22Rv1 (cell line): ENCODE measurements at regions not wholly inside any gene's neighbourhood (a gene's known extent, or its start where the extent isn't known, plus 50 kb on each side); places are given as distances from the start of the nearest gene placed in this dataset.
"Not testable (repeated sequence)": the region's sequence is repeated elsewhere in the genome, so short reads cannot be mapped to it uniquely, and the experiment has no call there.

Experiments
- H3K27ac ChIP-seq: fragments of 450-650 bp; 2 replicates; pipeline ENCODE4 v1.5.1; 2017
- ZFX ChIP-seq: fragments of 450-650 bp; IDR thresholded peaks from 2 replicates; pipeline ENCODE4 v1.6.1; 2017; ENCODE audit warnings: antibody characterized with exemption, borderline replicate concordance
- TF ChIP-seq, protein P1 (sequence below): fragments of 450-650 bp; IDR thresholded peaks from 2 replicates; pipeline ENCODE4 v1.5.1; 2017; ENCODE audit warnings: mild to moderate bottlenecking

DNA sequence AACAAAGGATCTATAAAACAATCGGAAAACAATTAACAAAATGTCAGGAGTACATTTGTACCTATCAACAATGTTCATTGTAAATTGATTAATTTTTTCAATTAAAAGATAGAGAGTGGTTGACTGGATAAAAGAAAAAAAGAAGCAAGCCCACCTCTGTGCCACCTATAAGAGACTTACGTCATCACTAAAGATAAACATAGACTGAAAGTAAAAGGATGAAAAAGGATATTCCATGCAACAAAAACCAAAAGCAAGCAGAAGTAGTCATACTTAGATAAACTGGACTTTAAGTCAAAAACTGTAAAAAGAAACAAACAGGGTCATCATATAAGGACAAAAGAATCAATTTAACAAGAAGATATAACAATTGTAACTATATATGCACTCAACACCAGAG is 197.4 kb downstream of the RASEF start:
- H3K27ac ChIP-seq, result no peak overlapping the region
- TF ChIP-seq ZFX, result no peak
- TF ChIP-seq, protein P1, sequence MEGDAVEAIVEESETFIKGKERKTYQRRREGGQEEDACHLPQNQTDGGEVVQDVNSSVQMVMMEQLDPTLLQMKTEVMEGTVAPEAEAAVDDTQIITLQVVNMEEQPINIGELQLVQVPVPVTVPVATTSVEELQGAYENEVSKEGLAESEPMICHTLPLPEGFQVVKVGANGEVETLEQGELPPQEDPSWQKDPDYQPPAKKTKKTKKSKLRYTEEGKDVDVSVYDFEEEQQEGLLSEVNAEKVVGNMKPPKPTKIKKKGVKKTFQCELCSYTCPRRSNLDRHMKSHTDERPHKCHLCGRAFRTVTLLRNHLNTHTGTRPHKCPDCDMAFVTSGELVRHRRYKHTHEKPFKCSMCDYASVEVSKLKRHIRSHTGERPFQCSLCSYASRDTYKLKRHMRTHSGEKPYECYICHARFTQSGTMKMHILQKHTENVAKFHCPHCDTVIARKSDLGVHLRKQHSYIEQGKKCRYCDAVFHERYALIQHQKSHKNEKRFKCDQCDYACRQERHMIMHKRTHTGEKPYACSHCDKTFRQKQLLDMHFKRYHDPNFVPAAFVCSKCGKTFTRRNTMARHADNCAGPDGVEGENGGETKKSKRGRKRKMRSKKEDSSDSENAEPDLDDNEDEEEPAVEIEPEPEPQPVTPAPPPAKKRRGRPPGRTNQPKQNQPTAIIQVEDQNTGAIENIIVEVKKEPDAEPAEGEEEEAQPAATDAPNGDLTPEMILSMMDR, result no peak

- TF ChIP-seq ZFX, result no peak
- TF ChIP-seq, protein P1, result no peak
Measured at GRCh38 chr9:82880336-82881050, 182.4 kb downstream of the RASEF start.

GRCh38 chr9:82882138-82882537 is 180.8 kb downstream of the RASEF start:
- TF ChIP-seq, protein P1, result no peak
- no peak for TF ChIP-seq ZFX
- H3K27ac ChIP-seq, result no peak overlapping the region

More at GRCh38 chr9:82880336-82881050, 182.4 kb downstream of the RASEF start:
- no peak overlapping the region for H3K27ac ChIP-seq

DNA sequence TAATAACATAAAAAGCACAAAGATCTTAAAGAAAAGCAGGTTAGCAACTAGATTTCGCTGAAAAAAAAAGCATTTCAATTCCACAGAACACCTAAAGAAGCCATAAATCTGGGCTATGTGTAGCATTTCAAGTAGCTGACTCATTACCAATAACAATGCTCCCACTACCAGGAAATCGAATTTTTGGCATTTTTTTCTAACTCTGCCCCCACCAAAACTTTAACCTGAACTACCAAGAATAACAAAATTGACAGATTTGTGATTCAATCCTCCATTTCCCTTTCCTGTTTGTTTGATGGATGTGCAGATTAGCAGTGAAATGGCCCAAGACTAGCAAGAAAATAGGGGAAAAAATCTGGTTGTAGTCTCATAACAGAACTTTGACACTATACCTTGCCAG is 180.2 kb downstream of the RASEF start:
- no peak overlapping the region for H3K27ac ChIP-seq
- TF ChIP-seq ZFX, result no peak
- TF ChIP-seq, protein P1, result no peak

- TF ChIP-seq ZFX, result no peak
- TF ChIP-seq, protein P1, result no peak
- H3K27ac ChIP-seq, result no peak overlapping the region
Measured at GRCh38 chr9:82883436-82883835, 179.5 kb downstream of the RASEF start.

DNA sequence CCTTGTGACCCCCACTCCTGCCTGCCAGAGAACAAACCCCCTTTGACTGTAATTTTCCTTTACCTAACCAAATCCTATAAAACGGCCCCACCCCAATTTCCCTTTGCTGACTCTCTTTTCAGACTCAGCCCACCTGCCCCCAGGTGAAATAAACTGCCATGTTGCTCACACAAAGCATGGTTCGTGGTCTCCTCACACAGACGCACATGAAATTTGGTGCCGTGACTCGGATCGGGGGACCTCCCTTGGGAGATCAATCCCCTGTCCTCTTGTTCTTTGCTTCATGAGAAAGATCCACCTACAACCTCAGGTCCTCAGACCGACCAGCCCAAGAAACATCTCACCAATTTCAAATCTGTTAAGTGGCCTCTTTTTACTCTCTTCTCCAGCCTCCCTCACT is 179.0 kb downstream of the RASEF start:
- H3K27ac ChIP-seq, result not testable (repeated sequence)

- TF ChIP-seq, protein P1, result no peak
- TF ChIP-seq ZFX, result no peak
- no peak overlapping the region for H3K27ac ChIP-seq
Measured at GRCh38 chr9:82890401-82890800, 172.5 kb downstream of the RASEF start.

GRCh38 chr9:82890865-82891264 is 172.1 kb downstream of the RASEF start:
- H3K27ac ChIP-seq, result no peak overlapping the region
- TF ChIP-seq ZFX, result no peak
- TF ChIP-seq, protein P1, result no peak
